Activated T-cell treated with anti-CD3 and anti-CD28 coated beads for 48 hours (primary cell): ENCODE measurements at regions not wholly inside any gene's neighbourhood (a gene's known extent, or its start where the extent isn't known, plus 50 kb on each side); places are given as distances from the start of the nearest gene placed in this dataset.

Source experiments
- DNase-seq: peaks from one replicate; pipeline ENCODE4 v3.0.0-alpha.2; 2020; ENCODE audit warnings: low read depth

DNA sequence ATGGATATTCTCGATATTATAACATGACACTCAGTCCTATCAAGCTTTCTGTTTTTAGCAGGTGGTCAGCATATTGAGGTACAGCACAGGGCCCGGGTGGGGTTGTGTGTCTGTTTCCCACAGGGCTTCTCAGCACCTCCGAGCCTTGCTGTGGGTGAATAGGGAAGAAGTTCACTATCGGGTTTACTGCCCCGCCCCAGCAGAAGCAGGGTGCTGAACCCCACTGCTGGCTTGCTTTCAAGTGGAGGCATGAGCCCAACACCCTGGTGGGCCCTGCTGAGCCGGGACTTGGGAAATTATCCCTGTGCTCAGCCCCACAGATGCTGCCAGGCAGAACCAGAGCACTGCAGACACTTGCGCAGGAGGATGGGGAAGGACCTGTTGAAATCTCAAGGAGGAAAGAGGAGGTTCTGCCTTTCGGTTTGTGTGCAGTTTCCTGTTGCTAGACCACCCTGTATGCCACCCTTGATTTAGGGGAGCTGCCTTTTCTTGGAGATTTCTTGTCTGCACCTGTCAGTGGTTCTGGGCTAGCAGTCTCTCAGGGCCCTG lies 270.3 kb upstream of the SALL3 start:
- DNase-seq = no peak

DNA sequence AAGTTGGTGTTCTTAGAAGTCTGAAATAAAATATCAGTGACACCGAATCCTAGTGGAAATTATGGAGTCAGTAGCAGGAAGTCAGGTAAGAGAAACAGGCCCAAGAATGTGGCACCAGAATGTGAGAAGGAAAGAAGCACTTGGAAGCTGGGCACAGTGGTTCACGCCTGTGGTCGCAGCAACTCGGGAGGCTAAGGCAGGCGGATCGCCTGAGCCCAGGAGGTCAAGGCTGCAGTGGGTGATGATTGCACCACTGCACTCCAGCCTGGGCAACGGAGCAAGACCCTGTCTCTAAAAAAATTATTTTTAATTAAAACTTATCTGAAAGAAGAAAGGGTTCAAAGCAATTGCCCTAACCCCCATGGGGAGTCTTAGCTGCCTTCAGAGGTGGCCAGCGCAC lies 268.3 kb upstream of the SALL3 start:
- no peak for DNase-seq

DNA sequence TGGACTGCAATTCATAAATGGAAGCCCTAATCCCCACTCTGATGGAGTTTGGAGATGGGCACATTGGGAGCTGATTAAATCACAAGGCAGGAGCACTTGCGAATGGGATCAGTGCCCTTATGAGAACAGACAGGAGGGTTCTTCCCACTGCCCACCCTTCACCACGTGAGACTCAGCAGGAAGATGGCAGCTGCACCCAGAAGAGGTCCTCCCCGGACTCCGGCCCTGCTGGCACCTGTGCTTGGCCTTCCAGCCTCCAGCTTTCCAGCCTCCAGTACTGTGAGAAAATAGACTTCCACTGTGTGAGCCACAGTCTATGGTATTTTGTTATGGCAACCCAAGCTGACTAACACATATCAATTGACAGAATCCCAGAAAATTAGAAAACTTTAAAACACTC lies 267.6 kb upstream of the SALL3 start:
- DNase-seq = no peak

DNA sequence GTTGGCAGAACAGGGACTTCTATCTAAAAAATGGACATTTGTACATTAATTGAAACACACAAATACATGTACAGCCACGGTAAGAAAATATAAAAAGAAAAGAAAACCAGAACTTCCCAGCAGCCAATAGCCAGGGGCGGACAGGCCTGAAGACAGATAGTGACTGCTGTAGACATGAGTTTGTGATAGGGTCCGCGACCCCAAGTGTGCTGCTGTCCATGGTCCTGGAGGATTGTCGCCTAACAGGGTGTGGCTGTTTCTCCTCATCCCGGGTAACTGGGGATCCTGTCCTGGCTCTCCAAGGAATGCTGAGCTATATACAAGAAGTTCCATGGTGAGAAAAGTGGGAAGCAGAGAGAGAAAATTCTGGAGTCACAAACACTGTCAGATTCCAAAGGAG lies 266.5 kb upstream of the SALL3 start:
- no peak for DNase-seq

DNA sequence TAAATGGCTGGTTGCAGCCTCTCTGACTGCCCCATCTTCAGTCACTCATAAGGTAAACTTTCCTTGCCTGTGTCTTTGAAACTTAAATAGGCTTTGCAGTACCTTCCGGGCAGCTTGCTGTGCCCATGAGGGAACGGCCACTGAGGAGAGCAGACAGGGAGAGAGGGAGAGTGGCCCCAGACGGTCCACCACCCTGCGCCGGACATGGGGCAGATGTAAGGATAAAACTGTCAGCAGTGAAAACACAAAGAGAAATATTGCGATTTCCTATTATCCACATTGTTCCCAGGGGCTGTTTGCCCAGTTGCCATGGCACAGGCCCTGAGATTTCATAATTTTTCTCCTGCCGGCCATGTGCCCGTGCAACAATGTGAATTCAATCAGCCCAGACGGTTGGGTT lies 265.9 kb upstream of the SALL3 start:
- DNase-seq = no peak

DNA sequence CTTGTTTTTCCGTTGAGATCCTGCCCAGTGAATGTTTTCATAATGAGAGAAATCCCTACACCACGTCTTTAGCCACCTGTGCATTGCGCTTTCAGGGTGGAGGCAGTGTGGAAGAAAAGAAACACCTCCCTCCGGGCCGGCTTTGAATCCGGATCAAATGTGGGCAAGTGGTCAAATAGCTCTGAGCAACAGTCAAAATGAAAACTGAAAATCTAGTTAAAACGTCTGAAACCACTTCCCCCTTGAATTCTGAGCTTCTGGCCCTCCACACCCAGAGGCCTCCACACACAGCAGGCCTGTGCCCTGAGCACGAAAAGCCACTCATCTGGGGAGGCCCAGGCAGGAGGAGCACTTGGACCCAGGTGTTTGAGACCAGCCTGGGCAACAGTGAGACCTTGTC lies 263.6 kb upstream of the SALL3 start:
- no peak for DNase-seq

DNA sequence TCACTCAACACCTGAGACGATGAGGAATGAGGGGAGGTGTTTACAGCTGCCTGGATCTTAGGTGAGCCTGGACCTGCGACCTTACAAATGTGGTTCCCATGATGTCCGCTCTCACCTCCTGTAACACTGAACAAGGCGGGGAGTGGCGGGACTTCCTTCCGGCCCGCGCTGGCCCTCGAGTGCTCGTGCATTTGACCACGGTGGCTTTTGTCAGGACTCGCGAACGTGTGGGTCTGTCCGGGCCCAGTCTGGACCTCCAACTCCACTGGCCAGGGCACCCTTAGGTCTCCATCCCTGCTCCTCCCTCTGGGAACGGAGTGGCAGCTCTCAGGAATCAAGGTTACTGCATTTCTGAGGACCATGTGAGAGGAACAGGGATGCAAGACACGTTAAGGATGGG lies 263.0 kb upstream of the SALL3 start:
- no peak for DNase-seq

DNA sequence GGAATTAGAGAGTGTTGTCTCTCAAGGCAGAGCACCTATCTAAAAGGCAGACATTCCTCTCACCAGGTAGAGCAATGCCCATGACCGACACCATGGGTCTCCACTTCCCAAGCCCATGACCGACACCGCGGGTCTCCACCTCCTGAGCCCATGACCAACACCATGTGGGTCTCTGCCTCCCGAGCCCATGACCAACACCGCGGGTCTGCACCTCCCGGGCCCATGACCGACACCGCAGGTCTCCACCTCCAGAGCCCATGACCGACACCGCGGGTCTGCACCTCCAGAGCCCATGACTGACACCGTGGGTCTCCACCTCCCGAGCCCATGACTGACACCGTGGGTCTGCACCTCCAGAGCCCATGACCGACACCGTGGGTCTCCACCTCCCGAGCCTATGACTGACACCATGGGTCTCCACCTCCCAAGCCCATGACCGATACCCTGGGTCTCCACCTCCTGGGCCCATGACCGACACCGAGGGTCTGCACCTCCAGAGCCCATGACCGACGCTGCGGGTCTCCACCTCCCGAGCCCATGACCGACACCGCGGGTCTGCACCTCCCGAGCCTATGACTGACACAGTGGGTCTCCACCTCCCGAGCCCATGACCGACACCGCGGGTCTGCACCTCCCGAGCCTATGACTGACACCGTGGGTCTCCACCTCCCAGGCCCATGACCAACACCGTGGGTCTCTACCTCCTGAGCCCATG lies 262.4 kb upstream of the SALL3 start:
- no peak for DNase-seq

DNA sequence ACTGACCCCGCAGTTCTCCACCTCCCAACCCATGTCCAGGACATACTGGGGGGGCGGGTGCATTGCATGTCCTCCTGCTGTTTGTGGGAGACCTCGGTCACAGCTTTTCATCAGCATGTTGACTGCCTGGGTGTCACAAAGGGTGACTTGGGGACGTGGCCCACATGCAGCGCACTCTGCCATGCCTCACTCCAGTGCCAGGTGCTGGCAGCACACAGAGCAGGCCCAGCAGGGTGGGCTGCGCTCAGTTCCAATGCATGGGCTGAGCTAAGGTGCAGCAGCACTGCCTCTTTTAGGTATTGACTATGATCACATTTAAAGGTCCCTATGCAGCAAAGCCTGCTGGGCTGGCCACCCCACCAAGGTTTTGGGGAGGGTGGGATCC lies 261.9 kb upstream of the SALL3 start:
- DNase-seq = no peak

DNA sequence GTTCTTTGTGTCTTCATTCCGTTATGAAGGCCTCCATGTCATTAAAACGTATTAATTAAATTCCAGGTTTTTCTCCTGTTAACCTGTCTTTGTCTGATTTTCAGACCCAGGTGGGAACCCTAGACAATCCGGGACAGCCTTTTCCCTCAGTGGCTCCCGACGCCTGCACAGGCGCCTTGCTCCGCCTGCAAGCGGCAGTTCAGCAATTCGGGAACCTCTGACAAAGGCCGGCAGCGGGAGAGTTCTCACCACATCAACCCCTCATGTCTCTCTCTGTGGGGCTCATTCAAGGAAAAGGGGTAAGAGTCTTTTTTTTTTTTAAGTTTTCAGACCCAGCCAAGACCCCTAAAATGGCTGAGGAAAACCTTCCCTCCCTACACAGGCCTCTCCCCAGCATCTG lies 259.8 kb upstream of the SALL3 start:
- DNase-seq = no peak

DNA sequence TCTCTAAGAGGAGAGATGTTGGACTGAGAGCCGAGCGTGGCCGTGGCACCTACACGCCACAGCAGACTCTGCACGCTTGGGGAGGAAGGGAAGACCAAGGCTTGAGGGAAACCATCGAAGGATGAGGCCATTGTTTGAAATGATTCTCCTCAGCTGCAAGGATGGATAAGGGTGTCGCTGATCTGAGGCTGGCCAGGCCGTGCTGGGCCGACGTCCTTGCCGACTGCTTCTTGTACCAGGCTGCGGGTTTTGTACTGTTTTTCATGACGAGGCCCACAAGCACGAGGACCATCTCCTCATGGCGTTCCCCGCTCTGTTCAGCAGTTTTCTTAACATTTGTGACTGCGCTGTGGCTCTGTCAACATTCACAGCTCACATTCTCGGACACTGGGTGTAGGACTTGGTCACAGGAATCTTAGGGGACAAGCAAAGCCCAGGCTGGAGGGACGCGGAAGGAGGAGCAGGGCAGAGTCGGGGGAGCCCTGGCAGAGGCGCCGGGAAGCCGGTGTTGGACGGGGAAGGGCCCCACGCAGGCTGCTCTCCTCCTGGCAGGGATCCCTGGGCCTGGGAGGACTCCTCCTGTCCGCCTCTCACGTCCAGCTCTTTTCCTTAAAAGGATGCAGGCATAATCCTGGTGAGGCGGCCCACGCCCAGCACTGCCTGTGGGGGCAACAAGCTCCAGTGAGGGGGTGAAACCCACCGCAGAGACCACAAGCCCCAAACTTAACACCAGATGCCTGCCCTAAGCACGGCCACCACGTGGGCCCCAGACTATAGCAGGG lies 259.0 kb upstream of the SALL3 start:
- DNase-seq = no peak

DNA sequence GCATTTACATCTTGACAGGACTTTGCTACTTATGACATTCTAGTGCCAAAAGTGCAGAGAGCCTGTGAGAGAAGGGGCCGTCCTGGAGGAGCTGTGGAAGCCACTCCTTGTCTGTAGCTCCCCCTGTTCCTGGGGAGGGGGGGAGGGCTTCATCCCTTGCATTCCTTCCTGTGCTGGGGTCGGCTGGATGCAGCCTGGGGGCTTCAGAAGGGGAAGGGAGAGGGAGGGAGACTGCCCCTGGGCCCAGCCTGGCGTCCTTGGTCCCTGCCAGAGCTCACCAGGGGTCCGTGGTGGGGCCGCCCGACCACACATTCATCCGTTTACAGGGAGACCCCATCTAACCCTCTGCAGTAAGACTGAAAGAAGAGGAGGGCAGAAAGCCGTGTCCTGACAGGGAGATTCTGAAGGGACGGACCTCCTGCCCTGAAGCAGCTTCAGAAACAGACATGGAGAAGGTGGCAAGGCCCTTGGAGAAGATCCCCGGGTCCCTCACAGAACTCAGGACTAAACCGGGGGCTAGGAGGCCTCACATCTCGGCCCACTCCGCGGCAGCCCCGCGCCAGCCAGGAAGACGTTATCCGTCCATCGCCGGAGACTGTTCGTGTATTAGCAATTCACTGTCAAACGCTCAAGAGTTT lies 258.3 kb upstream of the SALL3 start:
- no peak for DNase-seq

DNA sequence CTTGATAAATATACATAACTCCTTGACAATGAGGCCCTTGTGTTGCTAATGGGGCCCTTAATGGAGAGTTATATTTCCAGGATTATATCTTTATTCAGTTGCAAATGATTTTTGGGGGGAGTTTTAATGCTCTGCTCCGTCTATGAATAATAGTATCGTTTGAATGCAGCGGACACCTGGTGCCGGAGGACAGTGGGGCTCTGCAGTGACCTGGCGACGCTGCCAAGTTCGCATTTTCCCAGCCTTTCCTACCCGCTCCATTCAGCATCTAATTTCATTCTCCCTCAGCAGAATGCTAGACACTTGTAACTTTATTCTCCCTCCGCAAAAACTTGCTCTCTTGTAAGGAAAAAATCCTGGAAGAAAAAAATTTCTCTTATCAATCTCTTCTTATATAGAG lies 257.6 kb upstream of the SALL3 start:
- DNase-seq = no peak

DNA sequence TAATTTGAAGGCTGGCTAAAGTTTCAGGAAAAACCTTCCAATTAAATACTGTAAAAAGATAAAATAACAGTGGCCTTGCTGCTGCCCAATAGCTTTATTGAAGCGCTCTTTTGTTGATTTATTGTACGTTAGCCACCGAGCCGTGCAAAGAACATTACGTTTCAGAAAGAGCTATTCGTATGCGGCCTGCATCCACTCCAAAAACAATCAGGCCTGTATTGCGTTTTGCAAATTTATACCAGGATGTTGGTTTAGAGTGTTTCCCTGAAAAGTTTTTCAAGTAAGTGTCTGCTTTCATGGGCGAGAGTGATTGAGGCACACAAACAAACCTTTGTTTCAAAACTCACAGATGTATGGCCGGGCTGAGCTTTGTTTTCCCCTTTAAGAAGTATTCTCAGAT lies 257.2 kb upstream of the SALL3 start:
- no peak for DNase-seq

DNA sequence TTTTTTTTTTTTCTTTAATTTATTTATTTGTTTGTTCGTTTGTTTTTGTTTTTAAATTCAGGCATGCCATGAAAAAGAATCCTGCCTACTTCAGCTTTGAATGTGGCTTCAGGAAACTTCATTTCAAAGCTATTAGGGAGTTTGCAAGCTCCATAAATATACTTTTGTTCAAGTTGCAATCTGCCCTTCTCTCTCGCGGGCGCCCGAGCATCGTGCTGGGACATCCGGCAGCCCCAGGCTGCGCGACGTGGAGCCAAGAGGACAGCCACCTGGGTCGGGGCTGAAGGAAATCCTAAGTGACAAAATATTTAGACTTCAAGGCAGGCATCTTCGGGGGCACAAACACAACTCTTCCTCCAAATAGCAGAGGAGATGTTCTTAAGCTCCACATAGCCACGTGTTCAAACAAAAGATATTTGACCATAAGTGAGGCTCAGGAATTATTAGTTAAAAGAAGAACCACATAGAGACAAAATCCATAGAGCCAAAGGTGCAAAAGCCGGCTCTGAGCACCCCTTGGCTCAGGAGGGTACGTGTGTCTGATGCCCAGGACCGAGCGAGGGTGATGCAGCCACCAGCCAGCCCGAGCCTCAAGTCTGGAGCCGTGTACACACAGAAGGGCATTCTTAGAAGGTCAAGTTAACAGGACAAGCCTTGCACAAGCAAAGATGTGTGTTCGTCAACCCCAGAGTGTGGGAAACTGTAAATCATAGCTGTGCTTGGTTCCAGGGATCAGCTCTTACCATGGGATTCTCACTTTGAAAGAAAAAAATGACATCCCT lies 256.5 kb upstream of the SALL3 start:
- no peak for DNase-seq

DNA sequence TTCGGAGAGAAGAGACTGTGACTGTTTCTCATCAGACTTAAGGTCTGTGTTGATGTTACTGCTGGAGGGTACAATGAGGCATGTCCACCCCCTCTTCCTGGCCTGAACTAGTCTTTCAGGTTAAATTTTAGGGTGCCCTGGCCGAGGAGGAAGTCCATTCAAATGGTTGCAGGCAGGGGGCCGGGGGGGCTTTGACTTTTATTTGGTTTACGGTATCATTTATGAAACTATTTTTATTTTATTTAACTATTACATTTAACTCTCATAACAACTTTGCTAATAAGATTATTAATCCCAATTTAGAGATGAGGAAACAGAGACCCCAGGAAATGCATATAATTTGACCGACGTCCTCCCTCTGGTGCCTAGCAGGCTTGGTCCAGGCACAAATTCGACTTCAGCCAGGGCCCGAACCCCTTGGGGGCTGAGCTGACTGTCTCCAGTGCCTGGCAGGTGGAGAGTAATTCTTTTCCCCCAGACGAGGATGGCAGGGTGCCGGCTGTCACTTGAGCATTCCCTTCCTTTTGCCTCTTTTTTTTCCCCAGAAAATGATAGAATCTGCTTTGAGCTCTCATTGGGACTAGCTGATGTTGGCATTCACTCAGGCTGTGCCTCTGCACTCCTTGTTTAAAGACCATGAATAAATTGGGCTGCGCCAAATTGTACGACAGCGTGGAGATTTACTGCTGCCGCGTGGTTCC lies 255.3 kb upstream of the SALL3 start:
- no peak for DNase-seq

DNA sequence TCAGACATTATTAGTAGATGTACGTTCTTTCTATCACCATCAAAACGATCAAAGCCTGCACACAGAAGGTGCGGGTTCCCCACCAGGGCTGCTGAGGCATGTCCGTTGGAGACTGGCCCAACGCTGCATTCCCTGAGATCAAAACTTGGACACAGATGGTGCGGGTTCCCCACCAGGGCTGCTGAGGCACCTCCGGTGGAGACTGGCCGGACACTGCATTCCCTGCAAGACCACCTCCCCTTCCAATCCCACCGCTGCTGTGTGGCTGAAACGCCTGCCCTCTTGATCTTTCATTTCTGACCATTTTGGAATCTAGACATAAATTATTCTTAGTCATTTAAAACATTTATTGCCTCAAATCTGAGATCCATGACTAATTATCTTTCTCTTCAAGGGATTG lies 254.2 kb upstream of the SALL3 start:
- DNase-seq = no peak

DNA sequence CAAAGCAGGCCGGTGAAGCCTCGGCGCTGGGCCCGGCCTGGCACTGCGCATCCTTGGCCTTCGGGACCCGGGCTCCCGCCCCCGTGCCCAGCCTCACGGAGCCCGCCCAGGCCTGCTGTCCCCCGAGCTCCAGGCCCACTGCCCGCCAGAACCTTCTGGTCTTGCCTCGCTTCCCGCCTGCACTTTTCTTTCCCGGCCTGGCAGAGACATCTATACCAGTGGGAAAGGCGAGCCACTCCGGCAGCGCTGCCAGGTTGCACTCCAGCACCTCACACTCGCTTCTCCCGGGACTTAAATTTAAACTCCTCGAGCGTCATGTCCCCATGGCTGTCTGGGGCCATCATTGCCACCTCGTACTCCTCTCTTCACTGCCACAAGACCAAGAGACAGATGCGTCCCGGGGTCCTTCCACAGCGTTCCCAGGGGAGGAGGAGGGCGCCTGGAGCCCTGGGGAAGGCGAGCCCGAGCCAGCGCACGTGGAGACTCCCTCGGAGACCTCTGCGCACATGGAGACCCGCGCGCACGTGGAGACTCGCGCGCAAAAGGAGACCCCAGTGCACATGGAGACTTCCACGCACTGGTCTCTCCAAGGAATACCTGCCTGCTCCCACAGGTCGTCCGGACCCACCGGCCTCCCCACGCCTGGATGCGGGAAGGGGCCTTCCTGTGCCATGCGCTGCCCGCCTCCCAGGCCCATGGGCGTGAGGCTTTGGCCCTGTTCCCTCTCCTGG lies 253.1 kb upstream of the SALL3 start:
- DNase-seq = no peak

DNA sequence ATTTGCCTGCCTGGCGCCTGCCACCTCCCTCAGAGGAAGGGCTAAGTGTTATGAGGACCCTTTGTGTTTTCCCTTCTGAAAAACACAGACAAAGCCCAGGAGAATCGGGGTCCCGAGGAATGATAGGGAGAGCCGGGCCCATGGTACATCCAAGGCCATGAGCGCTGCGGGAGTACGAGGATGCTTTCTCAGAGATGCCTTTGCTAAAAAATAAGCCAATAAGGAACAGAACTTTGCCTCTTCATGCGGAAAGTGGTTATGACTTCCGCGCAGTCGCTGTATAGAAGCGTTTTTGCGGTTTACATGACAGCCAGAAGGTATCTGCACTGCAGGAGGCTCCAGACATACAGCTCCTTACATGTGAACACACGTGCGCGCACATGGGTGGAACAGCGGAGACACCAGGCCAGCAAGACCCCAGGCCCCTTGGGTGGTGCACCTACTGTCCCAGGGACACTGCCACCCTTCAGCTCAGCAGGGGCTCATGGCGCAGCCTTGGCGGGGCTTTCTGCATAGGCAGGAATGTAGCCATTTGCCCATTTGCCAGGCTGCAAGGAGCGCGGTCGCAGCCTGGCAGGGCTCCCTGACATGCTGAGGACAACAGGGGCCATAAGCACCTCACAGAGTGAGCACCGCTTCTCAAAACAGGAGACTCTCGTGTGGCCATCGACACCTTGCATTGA lies 252.4 kb upstream of the SALL3 start:
- DNase-seq = no peak
